ENCODE measurements at regions not wholly inside any gene's neighbourhood (a gene's known extent, or its start where the extent isn't known, plus 50 kb on each side); places are given as distances from the start of the nearest gene placed in this dataset.
"Not testable (repeated sequence)": the region's sequence is repeated elsewhere in the genome, so short reads cannot be mapped to it uniquely, and the experiment has no call there.

DNA sequence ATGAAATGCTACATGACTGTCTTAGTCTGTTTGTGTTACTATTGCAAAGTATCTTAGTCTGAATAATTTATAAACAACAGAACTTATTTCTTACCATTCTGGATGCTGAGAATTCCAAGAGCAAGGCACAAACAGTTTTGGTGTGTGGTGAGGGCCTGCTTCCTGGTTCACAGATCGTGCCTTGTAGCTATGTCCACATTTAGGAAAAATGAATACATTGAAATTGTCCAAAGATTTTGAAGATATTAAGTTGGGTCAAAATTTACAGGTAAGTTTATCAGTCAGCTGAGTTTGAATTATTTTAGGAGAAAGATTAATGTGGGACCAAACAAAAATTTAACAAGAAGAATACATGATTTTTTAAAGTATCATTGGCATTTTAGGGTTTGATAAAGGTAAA lies 293.5 kb downstream of the LTN1 start:
- no peak for FAIRE-seq

DNA sequence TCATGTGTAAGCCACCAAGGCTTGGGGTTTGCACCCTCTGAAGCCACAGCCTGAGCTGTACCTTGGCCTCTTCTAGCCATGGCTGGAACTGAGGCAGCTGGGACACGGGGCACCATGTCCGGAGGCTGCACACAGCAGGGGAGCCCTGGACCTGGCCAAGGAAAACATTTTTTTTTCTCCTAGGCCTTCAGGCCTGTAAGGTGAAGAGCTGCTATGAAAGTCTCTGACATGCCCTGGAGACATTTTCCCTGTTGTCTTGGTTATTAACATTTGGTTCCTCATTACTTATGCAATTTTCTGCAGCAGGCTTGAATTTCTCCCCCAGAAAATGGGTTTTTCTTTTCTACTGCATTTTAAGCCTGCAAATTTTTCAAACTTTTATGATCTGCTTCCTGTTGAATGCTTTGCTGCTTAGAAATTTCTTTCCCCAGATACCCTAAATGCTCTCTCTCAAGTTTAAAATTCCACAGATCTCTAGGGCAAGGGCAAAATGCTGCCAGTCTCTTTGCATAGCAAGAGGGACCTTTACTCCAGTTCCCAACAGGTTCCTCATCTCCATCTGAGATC lies 295.8 kb downstream of the LTN1 start:
- no peak for FAIRE-seq

GRCh38 chr21:28693476-28693875 lies 299.2 kb downstream of the LTN1 start:
- FAIRE-seq = no peak

- FAIRE-seq = no peak
Measured at GRCh38 chr21:28690196-28690595, 302.5 kb downstream of the LTN1 start.

DNA sequence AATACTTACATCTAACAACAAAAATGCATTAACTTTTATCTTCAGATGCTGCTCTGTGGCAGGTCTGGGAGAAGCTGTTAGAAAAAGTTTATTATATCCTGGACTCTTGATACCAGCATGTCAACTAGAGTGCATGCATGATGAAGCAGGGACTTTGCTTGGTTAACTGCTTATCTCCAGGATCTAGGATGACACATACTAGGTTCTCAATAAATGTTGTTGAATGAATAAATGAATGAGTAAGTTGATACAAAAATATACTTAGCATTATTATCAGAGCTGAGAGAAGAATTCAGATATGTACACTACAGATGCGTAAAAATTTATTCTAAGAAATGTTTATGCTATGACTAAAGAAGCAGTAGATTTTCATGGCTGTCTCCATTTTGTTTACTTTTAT lies 304.3 kb downstream of the LTN1 start:
- FAIRE-seq = no peak

DNA sequence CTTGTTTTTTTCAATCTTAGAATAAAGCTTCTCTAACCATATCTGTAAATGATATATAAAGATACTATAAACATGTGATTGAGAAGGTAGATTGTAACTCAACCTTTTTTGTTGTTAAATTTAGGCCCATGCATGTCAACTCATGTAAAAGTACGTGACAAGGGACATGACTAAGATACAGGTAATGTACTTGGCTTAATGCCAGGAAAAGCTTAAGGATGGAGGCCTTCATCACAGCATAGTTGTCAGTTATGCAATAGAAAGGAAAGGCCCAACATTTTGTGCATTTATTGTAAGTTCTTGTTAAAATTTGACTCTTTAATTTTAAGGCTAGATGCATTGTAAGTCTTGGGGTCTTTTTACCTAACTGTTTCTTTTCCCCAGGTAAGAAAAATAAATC lies 305.1 kb downstream of the LTN1 start:
- no peak for FAIRE-seq

DNA sequence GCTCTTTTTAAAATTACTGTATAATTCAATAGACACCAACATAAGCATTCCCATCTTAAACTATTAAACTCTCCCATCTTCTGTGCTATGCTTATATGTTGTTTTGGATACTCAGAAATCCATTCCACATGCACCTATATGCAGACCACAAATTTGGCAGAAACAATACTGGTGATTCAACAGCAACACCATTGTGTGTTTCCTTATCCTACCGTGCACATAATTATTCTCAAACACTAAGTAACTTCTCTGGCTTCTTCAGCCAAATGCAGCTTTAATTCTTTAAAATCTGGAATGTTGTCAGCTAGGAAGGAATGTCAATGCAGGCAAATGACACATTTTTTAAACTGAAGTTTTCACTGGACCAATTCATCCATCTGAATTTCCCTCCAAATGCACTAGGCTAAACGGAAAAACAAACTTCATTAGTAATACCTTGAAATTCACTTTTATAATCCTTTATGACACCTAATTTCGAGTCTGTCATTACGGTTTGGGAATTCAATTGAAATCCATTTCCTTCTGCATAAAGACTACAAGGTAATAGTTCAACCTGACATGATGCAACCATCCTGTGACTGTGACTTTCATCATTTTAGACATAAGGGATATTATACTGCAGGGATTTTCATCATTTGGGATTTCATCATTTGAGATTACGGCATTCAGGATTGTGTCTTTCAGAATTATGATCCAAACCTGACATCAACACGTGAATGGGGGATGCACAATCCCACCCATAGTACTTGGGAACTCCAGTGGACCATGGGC lies 308.5 kb downstream of the LTN1 start:
- no peak for FAIRE-seq

DNA sequence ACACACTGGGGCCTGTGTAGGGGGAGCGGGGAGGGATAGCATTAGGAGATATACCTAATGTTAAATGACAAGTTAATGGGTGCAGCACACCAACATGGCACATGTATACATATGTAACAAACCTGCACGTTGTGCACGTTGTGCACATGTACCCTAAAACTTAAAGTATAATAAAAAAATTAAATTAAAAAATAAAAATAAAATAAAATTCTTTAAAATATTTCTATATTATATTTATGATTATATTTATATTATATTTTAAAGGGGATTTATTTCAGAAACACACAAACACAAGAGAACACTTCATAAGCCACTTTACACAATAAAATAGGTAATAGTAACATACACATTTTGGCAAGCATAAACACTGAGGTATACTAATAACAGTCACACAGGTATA lies 309.8 kb downstream of the LTN1 start:
- not testable (repeated sequence) for FAIRE-seq

DNA sequence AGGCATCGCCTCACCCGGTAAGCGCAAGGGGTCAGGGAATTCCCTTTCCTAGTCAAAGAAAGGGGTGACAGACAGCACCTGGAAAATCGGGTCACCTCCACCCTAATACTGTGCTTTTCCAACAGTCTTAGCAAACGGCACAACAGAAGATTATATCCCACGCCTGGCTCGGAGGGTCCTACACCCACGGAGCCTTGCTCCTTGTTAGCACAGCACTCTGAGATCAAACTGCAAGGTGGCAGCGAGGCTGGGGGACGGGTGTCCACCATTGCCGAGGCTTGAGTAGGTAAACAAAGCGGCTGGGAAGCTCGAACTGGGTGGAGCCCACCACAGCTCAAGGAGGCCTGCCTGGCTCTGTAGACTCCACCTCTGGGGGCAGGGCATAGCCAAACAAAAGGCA lies 315.6 kb downstream of the LTN1 start:
- not testable (repeated sequence) for FAIRE-seq

- FAIRE-seq = no peak
Measured at GRCh38 chr21:28675331-28676041, 317.2 kb downstream of the LTN1 start.

- no peak for FAIRE-seq
Measured at GRCh38 chr21:28674763-28675162, 317.9 kb downstream of the LTN1 start.

DNA sequence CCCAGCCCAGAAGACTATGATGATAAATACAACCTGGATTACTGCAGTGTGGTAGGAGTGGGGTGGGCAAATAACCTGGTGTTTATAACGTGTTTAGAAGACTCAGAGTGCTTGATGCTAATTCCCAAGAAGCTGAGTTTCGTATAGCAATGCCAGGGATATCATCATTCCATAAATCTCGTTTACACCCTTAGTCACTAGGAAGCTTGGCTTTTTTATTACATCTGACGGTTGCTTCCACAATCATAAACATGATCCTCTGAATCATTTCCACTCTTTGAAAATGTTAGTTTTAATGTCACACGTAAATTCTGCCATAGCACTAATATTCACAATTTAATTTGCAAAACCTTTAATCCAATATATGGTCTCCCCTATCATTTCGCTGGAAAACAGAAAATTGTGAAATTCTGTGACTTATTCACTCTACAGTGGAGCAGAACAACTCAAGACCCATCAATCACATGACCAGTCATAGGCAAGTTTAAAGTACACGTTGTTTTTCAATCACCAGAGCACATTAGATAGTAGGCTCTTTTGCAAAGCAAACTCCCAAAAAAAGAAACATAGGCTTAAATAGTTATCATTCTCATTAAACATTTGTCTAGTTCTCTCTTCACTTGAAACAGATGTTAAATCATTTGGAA lies 321.0 kb downstream of the LTN1 start:
- no peak for FAIRE-seq

GRCh38 chr21:28669971-28670653 lies 322.6 kb downstream of the LTN1 start:
- no peak for FAIRE-seq

GRCh38 chr21:28669321-28669720 lies 323.4 kb downstream of the LTN1 start:
- FAIRE-seq = no peak

DNA sequence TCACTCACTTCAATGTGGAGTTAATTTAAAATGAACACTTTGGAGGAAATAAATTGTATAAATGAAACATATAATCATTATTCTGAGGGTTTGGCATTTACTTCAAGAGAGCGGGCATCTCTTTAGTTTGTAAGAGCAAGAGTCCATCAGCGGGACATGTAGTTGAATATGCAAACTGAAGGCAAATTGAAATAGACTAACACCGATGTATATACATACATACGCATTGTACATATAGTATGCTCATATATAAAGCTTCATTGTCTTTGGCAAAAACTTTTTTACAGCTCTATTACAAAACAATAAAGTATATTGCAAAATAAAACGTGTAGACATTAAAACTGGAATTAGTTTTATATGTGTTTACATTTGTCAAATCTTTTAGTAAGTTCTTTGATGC lies 328.9 kb downstream of the LTN1 start:
- no peak for FAIRE-seq

- FAIRE-seq = no peak
Measured at GRCh38 chr21:28663111-28663693, 329.5 kb downstream of the LTN1 start.

- no peak for FAIRE-seq
Measured at GRCh38 chr21:28657566-28657965, 335.1 kb downstream of the LTN1 start.

GRCh38 chr21:28655471-28655870 lies 337.2 kb downstream of the LTN1 start:
- no peak for FAIRE-seq

DNA sequence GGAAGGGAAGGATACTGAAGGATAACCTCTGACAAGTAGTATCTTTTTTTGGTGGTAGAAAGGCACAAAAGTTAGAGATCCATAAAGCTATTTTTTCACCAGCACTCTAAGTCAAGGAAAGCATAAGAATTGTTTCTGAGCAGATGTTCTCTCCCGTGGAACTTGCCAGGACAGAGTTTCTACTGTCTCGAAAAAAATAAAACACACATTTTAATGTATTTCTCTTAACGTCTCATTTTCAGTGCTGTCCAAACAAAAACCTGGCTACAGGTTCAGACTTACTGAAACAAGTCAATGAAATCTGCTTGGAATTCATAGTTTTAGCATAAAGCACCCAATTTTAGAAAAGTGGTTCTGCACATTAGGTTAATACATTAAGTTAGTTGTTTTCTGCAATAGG lies 338.3 kb downstream of the LTN1 start:
- FAIRE-seq = no peak

- no peak for FAIRE-seq
Measured at GRCh38 chr21:28644762-28645161, 347.9 kb downstream of the LTN1 start.

DNA sequence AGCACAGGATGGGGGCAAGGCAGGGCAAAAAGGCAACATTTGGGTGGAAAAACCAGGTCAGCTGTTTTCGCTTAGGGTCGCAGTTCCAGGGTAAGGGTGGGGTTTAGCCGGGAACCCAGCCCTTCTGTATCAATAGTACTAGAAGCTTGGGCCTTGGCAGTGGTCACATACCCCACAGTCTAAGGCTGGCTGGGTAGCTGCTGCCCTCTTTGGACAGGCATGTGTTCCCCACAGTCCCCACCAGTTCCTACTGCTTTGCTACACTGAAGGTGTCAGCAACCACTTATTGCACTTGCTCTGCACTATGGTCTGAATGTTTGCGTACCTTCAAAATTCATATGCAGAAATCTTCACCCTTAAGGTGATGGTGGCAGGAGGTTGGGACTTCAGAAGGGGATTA lies 349.8 kb downstream of the LTN1 start:
- FAIRE-seq = no peak

DNA sequence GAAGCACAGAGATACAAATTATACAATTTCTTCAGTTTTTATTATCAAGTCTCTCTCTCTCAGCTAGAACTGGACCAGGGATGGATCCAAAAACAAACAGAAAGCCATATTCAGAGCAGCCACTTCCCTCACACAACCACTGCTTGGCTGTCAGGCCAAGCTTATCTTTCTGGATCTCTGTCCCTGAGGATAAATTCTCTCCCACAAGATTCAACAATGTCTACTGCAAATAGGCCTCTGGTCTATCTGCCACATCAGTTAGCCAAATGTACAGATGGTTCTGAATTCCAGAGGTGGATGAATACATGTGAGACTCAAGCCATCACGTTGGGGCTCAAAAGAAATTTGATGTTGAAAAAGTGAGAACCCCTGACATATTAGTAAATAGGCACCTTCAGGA lies 350.9 kb downstream of the LTN1 start:
- no peak for FAIRE-seq

DNA sequence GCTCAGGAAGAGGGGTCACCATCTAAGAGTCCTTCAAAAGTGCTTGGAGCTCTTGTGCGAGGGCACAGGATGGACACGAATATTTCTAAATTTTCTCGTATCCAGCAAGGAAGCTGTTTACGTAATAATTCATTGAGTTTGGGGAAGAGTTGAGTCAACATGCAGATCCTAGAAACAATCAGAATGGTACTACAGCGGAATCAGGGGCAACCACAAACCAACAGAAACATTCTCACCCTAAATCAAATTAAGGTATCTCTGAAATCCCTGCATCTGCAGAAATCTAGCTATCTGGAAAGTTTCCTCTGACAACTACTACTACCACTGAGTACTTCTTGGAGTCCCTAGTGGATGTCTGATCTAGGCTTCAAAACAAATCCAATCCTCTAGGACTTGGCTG lies 352.4 kb downstream of the LTN1 start:
- FAIRE-seq = no peak

Measured in endometrium (tissue), 2 donors.